Parathyroid adenoma (tissue), 2 donors: ENCODE measurements at regions not wholly inside any gene's neighbourhood (a gene's known extent, or its start where the extent isn't known, plus 50 kb on each side); places are given as distances from the start of the nearest gene placed in this dataset.

Source experiments
- H2AFZ ChIP-seq: fragments of 300-600 bp; sonication (generic); one replicate; pipeline ENCODE4 v1.7.0; 2017; ENCODE audit warnings: antibody characterized with exemption, mild to moderate bottlenecking
- H3K27ac ChIP-seq: fragments of 300-600 bp; sonication (generic); one replicate; pipeline ENCODE4 v1.7.0; 2017
- H3K27me3 ChIP-seq: fragments of 300-600 bp; sonication (generic); one replicate; pipeline ENCODE4 v1.7.0; 2017; ENCODE audit warnings: low read length; ENCODE audit not compliant: control insufficient read depth, insufficient read depth
- H3K36me3 ChIP-seq: fragments of 300-600 bp; sonication (generic); one replicate; pipeline ENCODE4 v1.7.0; 2017; ENCODE audit warnings: low read length; ENCODE audit not compliant: control insufficient read depth, insufficient read depth
- H3K4me1 ChIP-seq: fragments of 300-600 bp; sonication (generic); one replicate; pipeline ENCODE4 v1.7.0; 2017; ENCODE audit warnings: control low read depth
- H3K4me2 ChIP-seq: fragments of 300-600 bp; sonication (generic); one replicate; pipeline ENCODE4 v1.7.0; 2017; ENCODE audit warnings: low read length
- H3K4me3 ChIP-seq: fragments of 300-600 bp; sonication (generic); one replicate; pipeline ENCODE4 v1.7.0; 2017; ENCODE audit warnings: low read depth, low read length
- H3K79me2 ChIP-seq: fragments of 300-600 bp; sonication (generic); one replicate; pipeline ENCODE4 v1.7.0; 2017; ENCODE audit warnings: control low read depth
- H3K9ac ChIP-seq: fragments of 300-600 bp; sonication (generic); one replicate; pipeline ENCODE4 v1.7.0; 2017; ENCODE audit warnings: mild to moderate bottlenecking
- H3K9me3 ChIP-seq: fragments of 300-600 bp; sonication (generic); one replicate; pipeline ENCODE4 v1.7.0; 2017; ENCODE audit warnings: low read length; ENCODE audit not compliant: control insufficient read depth
- TF ChIP-seq, protein P1 (sequence below): fragments of 300-600 bp; sonication (generic); IDR thresholded peaks from one replicate; pipeline ENCODE4 v1.7.0; 2017; ENCODE audit warnings: antibody characterized with exemption, mild to moderate bottlenecking
- donor health status: primary hyperparathyroidism.

DNA sequence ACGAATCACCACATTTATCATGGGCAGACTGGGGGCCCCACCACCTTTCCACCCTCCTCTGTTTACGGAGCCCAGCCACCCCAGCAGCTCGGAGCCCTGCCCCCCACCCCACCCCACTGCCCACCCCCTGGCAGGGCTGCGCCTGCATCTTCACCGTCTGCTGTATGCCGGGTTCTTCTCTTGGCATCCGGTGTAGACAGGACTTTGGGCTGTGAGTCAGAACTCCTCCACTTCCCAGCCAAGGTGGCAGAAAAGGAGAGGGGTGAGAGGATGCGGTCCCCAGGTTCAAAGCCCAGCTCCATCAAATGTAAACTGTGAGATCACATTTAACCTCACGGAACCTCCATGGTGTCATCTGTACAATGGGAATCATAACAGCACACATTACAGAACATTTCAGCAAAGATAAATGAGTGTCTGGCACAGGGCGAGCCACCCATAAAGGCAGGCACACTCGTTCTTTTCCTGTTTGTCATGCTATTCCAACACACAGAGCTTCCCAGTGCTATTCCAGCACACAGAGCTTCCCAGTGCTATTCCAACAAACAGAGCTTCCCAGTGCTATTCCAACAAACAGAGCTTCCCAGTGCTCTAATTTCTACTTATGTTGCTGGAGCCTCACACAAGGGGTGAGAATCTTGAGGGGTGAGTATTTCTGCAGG, 292.7 kb upstream of the RTL1 start:
- no peak overlapping the region for H3K27ac ChIP-seq
- no peak overlapping the region for H2AFZ ChIP-seq
- TF ChIP-seq, protein P1, sequence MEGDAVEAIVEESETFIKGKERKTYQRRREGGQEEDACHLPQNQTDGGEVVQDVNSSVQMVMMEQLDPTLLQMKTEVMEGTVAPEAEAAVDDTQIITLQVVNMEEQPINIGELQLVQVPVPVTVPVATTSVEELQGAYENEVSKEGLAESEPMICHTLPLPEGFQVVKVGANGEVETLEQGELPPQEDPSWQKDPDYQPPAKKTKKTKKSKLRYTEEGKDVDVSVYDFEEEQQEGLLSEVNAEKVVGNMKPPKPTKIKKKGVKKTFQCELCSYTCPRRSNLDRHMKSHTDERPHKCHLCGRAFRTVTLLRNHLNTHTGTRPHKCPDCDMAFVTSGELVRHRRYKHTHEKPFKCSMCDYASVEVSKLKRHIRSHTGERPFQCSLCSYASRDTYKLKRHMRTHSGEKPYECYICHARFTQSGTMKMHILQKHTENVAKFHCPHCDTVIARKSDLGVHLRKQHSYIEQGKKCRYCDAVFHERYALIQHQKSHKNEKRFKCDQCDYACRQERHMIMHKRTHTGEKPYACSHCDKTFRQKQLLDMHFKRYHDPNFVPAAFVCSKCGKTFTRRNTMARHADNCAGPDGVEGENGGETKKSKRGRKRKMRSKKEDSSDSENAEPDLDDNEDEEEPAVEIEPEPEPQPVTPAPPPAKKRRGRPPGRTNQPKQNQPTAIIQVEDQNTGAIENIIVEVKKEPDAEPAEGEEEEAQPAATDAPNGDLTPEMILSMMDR = no peak
- H3K27me3 ChIP-seq = no peaks in the 10 kb centered on the region
- H3K9ac ChIP-seq = no peak overlapping the region
- no peaks in the 10 kb centered on the region for H3K9me3 ChIP-seq
- no peaks in the 10 kb centered on the region for H3K79me2 ChIP-seq
- H3K4me2 ChIP-seq = no peak overlapping the region
- no peaks in the 10 kb centered on the region for H3K36me3 ChIP-seq
- no peak overlapping the region for H3K4me3 ChIP-seq
- no peaks in the 10 kb centered on the region for H3K4me1 ChIP-seq

DNA sequence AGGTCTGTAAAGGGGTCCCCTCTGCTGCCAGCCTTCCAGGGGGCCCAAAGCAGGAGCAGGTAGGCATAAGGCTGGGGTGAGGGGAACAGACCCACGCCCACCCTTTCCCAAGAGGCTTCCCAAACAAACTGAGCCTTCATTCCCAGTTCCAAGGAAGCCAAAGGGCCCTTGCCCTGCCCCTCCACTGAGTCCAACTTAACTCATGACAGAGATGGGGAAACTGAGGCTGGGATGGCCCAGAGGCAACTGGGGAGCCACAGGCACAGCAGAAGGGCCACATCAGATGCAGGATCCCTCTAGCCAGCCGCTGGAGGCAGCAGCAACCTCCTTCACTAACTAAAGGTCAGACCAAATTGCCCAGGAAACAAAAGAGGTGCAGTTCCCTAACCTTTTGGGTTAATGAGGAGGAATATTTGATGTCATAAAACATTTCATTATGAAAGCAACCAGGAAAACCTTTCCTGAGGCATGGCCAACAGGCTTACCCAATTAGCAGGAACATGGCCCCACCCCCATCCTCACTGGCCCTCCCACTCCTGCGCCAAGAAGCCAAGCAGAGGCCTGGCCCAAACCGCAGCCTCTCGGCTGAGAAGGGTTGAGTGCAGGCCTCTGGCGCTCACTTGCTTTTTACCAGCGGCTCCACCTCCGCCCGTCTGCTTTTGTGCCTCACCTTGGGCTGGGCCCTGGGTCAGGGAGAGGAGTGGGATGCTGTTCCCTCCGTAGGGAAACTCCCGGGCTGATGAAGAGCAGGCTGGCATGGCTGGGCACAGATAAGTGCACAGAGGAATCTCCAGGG, 293.5 kb upstream of the RTL1 start:
- Histone ChIP-seq H3K4me3 (no peak overlapping the region), H2AFZ (no peak overlapping the region), H3K4me2 (no peak overlapping the region), H3K4me1 (no peaks in the 10 kb centered on the region), H3K27me3 (no peaks in the 10 kb centered on the region), H3K36me3 (no peaks in the 10 kb centered on the region), H3K27ac (no peak overlapping the region), H3K9me3 (no peaks in the 10 kb centered on the region), H3K79me2 (no peaks in the 10 kb centered on the region), H3K9ac (no peak overlapping the region)
- TF ChIP-seq, protein P1 = no peak

DNA sequence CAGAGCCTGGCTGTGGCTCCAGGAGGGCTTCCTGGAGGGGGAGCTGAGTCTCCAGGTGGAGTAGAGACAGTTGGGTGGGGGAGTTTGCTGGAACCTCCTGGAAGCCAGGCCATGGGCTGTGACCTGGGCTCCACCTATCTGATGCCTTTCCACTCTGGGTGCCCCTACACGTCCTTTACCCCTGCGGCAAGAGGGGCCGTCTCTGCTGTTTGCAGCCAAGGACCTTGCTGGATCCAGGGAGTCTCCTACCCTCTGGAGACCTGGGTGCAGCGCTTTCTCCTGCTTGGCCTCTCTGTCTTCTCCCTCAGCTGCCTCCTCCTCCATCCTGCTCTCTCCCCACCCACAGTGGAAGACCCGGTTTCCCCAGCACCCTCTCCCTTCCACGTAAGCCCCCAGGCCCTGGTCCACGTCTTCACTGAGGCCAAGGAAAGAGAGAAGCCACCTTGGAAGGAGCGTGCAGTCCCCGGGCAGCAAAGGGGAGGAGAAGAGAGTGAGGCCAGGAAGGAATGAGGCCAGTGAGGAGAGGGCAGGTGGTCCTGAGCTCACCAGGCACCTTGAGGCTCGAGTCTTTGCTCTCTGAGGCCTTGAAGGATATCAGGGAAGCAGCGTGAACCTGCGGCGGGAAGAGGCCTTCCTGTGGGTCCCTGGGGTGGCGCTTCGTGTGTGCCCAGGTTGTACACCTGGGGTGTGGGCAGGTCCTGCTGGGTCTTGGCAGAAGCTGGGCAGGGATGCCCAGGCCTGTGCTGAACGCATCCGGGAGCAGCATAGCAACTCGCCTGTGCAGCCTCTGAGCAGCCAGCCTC, 294.3 kb upstream of the RTL1 start:
- H3K4me2 ChIP-seq = no peak overlapping the region
- H3K9me3 ChIP-seq = no peaks in the 10 kb centered on the region
- H3K36me3 ChIP-seq = no peaks in the 10 kb centered on the region
- H3K27me3 ChIP-seq = no peaks in the 10 kb centered on the region
- no peaks in the 10 kb centered on the region for H3K4me1 ChIP-seq
- TF ChIP-seq, protein P1 = no peak
- no peak overlapping the region for H3K27ac ChIP-seq
- no peak overlapping the region for H3K9ac ChIP-seq
- no peaks in the 10 kb centered on the region for H3K79me2 ChIP-seq
- H3K4me3 ChIP-seq = no peak overlapping the region
- H2AFZ ChIP-seq = no peak overlapping the region

DNA sequence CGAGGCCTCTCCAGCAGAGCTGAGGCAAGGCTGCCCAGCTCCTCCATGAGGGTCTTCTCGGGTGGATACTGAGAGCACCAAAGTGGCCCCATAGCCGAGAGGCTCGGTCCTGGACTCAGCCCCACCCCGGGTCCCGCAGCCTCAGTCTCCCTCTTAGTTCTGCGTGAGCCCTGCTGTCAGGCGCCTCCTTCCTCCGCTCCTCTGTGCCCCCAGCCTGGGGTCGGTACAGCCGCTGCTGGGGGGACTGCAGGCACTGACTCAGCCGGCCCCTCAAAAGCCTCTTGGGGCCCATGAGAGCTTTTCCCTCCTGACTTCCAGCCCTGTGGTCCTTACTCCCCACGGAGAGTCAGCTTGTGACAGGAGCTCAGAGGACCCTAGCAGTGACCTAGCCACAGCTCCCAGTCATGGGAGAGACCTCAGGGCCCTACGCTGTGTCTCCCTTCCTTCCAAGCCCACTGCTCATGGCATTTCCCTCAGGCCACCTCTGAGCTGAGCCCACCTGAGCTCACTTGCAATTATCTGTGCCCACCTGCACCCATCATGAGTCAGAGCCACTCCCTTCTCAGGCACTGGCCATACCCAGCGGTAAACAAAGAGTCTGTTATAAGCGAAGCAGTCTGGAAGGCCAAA, 295.0 kb upstream of the RTL1 start:
- TF ChIP-seq, protein P1 = no peak
- Histone ChIP-seq H3K9me3 (no peaks in the 10 kb centered on the region), H3K27me3 (no peaks in the 10 kb centered on the region), H3K4me2 (no peak overlapping the region), H3K79me2 (no peaks in the 10 kb centered on the region), H3K4me3 (no peak overlapping the region), H3K9ac (no peak overlapping the region), H3K36me3 (no peaks in the 10 kb centered on the region), H2AFZ (no peak overlapping the region), H3K27ac (no peak overlapping the region), H3K4me1 (no peaks in the 10 kb centered on the region)
